ENCODE measurements at regions not wholly inside any gene's neighbourhood (a gene's known extent, or its start where the extent isn't known, plus 50 kb on each side); places are given as distances from the start of the nearest gene placed in this dataset.

DNA sequence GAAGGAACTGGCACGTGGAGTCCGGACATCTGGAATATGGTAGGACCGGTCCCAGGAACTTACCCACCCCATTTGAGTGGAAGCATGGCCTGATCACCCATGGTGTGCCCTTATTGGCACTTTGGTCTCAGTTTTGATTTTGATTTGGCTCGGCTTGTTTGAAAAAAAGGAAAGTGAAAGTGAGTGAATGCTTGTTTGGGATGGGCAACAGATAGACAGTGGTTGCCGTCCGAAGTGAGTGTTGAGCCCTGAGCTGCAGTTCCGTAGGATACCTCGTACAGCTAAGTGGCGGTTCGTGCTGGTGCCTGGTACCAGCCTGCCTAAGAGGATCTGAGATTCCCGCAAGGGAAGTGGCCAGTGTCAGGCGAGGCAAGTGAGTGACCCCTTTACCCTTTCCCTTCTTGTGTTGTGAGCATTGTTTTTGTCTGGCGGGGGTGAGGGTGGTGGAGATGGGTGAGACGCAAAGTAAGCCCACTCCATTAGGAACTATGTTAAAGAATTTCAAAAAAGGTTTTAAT is 605.8 kb downstream of the UQCRFS1 start (continued):
- TF ChIP-seq SREBF2 (IDR thresholded peaks at IDR 0.05; ENCODE audit: low read length): no peak

- H3K27ac ChIP-seq (ENCODE audit: control insufficient read depth, insufficient read depth): no peak overlapping the region
- RAD21 ChIA-PET (ENCODE audit: unreplicated experiment): interaction anchor here (0.8 to 2.3 kb wide), 4 partner anchors 20 to 137 kb away, joined by 3 to 8 read pairs (median 4); no protein-coding TSS in a partner anchor
- DNase-seq (ENCODE audit: low read depth, low spot score) (no peak), FAIRE-seq (no peak), ATAC-seq (no peak)
- BruUV-seq (replicated peaks): no TSS peak
- no peak overlapping the region for H3K9ac ChIP-seq (ENCODE audit: control insufficient read depth, insufficient read depth, low read length)
- TF ChIP-seq, protein P1, sequence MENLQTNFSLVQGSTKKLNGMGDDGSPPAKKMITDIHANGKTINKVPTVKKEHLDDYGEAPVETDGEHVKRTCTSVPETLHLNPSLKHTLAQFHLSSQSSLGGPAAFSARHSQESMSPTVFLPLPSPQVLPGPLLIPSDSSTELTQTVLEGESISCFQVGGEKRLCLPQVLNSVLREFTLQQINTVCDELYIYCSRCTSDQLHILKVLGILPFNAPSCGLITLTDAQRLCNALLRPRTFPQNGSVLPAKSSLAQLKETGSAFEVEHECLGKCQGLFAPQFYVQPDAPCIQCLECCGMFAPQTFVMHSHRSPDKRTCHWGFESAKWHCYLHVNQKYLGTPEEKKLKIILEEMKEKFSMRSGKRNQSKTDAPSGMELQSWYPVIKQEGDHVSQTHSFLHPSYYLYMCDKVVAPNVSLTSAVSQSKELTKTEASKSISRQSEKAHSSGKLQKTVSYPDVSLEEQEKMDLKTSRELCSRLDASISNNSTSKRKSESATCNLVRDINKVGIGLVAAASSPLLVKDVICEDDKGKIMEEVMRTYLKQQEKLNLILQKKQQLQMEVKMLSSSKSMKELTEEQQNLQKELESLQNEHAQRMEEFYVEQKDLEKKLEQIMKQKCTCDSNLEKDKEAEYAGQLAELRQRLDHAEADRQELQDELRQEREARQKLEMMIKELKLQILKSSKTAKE (IDR thresholded peaks at IDR 0.05; ENCODE audit: low read depth, poor library complexity, severe bottlenecking): no peak
- TF ChIP-seq CHD4 (IDR thresholded peaks at IDR 0.05): no peak
- no peak for TF ChIP-seq ESRRA (IDR thresholded peaks at IDR 0.05; ENCODE audit: low read length)
- TF ChIP-seq ELK1 (IDR thresholded peaks at IDR 0.05; ENCODE audit: low read depth, low read length): no peak
- no peaks in the 10 kb centered on the region; the same call in 2 of the 3 replicates for H3K9me3 ChIP-seq (replicated peaks; ENCODE audit: control insufficient read depth, insufficient read depth, low read length)
- SMC1A ChIA-PET (ENCODE audit: uncharacterized antibody, unreplicated experiment): interaction anchor here (0.8 to 3.3 kb wide), 5 partner anchors 15 to 134 kb away, joined by 4 to 14 read pairs (median 5); no protein-coding TSS in a partner anchor
- in situ Hi-C loops (cut with MboI) (no loop called here), intact Hi-C loops (cut with micrococcal nuclease; ENCODE audit: unreplicated experiment) (no loop called here)
- H3K4me1 ChIP-seq (ENCODE audit: control insufficient read depth, insufficient read depth, low read length): no peaks in the 10 kb centered on the region
- H2AFZ ChIP-seq (ENCODE audit: control insufficient read depth, low read depth, low read length): no peak overlapping the region
- 22% methylated on average over 14 of the region's 14 CpGs for WGBS (ENCODE audit: insufficient coverage, insufficient replicate concordance, low lambda C conversion rate, missing lambda C conversion rate)
- no peak overlapping the region for H3K4me2 ChIP-seq (ENCODE audit: control insufficient read depth, insufficient read depth)
- no peak overlapping the region for H3K4me3 ChIP-seq
- POLR2A ChIA-PET: interaction anchor here (0.6 to 2.6 kb wide), 6 partner anchors 15 to 137 kb away, joined by 3 to 10 read pairs (median 4); no protein-coding TSS in a partner anchor
- H4K20me1 ChIP-seq (ENCODE audit: control insufficient read depth, insufficient read depth): no peaks in the 10 kb centered on the region
- H3K79me2 ChIP-seq (ENCODE audit: control insufficient read depth, insufficient read depth, low read length): no peaks in the 10 kb centered on the region
- no peaks in the 10 kb centered on the region for H3K36me3 ChIP-seq (ENCODE audit: control insufficient read depth in 2 of 2, insufficient read depth in 2 of 2, low read length in 1 of 2)
- no peaks in the 10 kb centered on the region for H3K27me3 ChIP-seq (replicated peaks in 1 of 2; ENCODE audit: control insufficient read depth in 2 of 2, insufficient read depth in 2 of 2, low read length in 1 of 2)
- CTCF ChIA-PET: interaction anchor here (1.6 kb wide), 1 partner anchor 138 kb away, joined by 3 read pairs; no protein-coding TSS in a partner anchor
Measured at GRCh38 chr19:28606269-28607032, 606.5 kb downstream of the UQCRFS1 start.
